ENCODE measurements at regions not wholly inside any gene's neighbourhood (a gene's known extent, or its start where the extent isn't known, plus 50 kb on each side); places are given as distances from the start of the nearest gene placed in this dataset.

GRCh38 chr13:99816321-99816720, 155.2 kb downstream of the ZIC5 start:
- TF ChIP-seq POLR2AphosphoS5 (IDR thresholded peaks at IDR 0.05; ENCODE audit: low read depth, low read length) (no peak), TAF1 (IDR thresholded peaks at IDR 0.05; ENCODE audit: borderline replicate concordance, low read depth, low read length) (no peak), POLR2A (IDR thresholded peaks at IDR 0.05; ENCODE audit: low read depth, low read length) (no peak)

All from GM12892 (cell line).